Pulmonary artery endothelial cell (primary cell): ENCODE measurements at regions not wholly inside any gene's neighbourhood (a gene's known extent, or its start where the extent isn't known, plus 50 kb on each side); places are given as distances from the start of the nearest gene placed in this dataset.

Experiments used
- DNase-seq: peaks from one replicate; pipeline ENCODE4 v3.0.0-alpha.2; 2011; ENCODE audit warnings: low read depth, low spot score

- no peak for DNase-seq
Measured at GRCh38 chr11:110984693-110985092, 260.8 kb upstream of the POU2AF2 start.

GRCh38 chr11:110984147-110984546 is 261.4 kb upstream of the POU2AF2 start:
- no peak for DNase-seq

GRCh38 chr11:110982214-110982613 is 263.3 kb upstream of the POU2AF2 start:
- DNase-seq: no peak

- DNase-seq: no peak
Measured at GRCh38 chr11:110979696-110980095, 265.8 kb upstream of the POU2AF2 start.

GRCh38 chr11:110977661-110978060 is 265.4 kb upstream of the ARHGAP20 start:
- DNase-seq: no peak

GRCh38 chr11:110974731-110975130 is 262.5 kb upstream of the ARHGAP20 start:
- DNase-seq: no peak

- DNase-seq: no peak
Measured at GRCh38 chr11:110973401-110973980, 261.3 kb upstream of the ARHGAP20 start.

GRCh38 chr11:110972640-110973039 is 260.4 kb upstream of the ARHGAP20 start:
- no peak for DNase-seq

- DNase-seq: no peak
Measured at GRCh38 chr11:110972106-110972505, 259.9 kb upstream of the ARHGAP20 start.

- DNase-seq: no peak
Measured at GRCh38 chr11:110971140-110971539, 258.9 kb upstream of the ARHGAP20 start.

GRCh38 chr11:110968348-110969062 is 256.3 kb upstream of the ARHGAP20 start:
- no peak for DNase-seq

GRCh38 chr11:110966131-110966530 is 253.9 kb upstream of the ARHGAP20 start:
- DNase-seq: no peak

GRCh38 chr11:110962921-110963320 is 250.7 kb upstream of the ARHGAP20 start:
- no peak for DNase-seq

GRCh38 chr11:110960167-110960566 is 247.9 kb upstream of the ARHGAP20 start:
- no peak for DNase-seq

- DNase-seq: no peak
Measured at GRCh38 chr11:110958216-110958615, 246.0 kb upstream of the ARHGAP20 start.

- no peak for DNase-seq
Measured at GRCh38 chr11:110955776-110956175, 243.5 kb upstream of the ARHGAP20 start.

- DNase-seq: no peak
Measured at GRCh38 chr11:110951950-110952503, 239.8 kb upstream of the ARHGAP20 start.

GRCh38 chr11:110951037-110951949 is 239.1 kb upstream of the ARHGAP20 start:
- DNase-seq: no peak

GRCh38 chr11:110948112-110948511 is 235.9 kb upstream of the ARHGAP20 start:
- DNase-seq: no peak

GRCh38 chr11:110947096-110947495 is 234.9 kb upstream of the ARHGAP20 start:
- DNase-seq: no peak

GRCh38 chr11:110939471-110939870 is 227.2 kb upstream of the ARHGAP20 start:
- DNase-seq: no peak
